ENCODE measurements at regions not wholly inside any gene's neighbourhood (a gene's known extent, or its start where the extent isn't known, plus 50 kb on each side); places are given as distances from the start of the nearest gene placed in this dataset.

- TF ChIP-seq, protein P1, sequence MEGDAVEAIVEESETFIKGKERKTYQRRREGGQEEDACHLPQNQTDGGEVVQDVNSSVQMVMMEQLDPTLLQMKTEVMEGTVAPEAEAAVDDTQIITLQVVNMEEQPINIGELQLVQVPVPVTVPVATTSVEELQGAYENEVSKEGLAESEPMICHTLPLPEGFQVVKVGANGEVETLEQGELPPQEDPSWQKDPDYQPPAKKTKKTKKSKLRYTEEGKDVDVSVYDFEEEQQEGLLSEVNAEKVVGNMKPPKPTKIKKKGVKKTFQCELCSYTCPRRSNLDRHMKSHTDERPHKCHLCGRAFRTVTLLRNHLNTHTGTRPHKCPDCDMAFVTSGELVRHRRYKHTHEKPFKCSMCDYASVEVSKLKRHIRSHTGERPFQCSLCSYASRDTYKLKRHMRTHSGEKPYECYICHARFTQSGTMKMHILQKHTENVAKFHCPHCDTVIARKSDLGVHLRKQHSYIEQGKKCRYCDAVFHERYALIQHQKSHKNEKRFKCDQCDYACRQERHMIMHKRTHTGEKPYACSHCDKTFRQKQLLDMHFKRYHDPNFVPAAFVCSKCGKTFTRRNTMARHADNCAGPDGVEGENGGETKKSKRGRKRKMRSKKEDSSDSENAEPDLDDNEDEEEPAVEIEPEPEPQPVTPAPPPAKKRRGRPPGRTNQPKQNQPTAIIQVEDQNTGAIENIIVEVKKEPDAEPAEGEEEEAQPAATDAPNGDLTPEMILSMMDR (IDR thresholded peaks at IDR 0.05): no peak
- TF ChIP-seq POLR2A (IDR thresholded peaks at IDR 0.05): no peak
Observed at GRCh38 chr3:34360713-34361112, 562.3 kb downstream of the PDCD6IP start.
